ENCODE measurements at regions not wholly inside any gene's neighbourhood (a gene's known extent, or its start where the extent isn't known, plus 50 kb on each side); places are given as distances from the start of the nearest gene placed in this dataset.

DNA sequence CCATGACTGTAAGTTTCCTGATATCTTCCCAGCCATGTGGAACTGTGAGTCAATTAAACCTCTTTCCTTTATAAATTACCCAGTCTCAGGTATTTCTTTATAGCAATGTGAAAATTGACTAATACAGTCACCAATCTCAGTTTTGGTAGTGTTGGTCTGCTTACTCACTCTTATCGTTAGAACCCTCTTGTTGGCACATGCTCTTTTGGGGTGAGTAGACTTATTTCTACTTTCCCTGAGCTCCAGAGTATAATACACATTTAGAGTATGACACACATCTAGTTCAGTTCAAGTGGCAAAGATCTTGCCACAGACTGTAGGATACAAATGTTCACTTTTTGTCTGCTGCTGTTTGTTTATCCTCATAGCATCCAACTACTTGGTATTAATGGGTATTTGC lies 347.5 kb upstream of the CELF4 start:
- Histone ChIP-seq H3K9me3 (ENCODE audit: control insufficient read depth in 2 of 2, insufficient read depth in 1 of 2, low read depth in 1 of 2, low read length in 1 of 2) (no peaks in the 10 kb centered on the region), H3K4me3 (ENCODE audit: low read depth in 1 of 2, low read length in 2 of 2) (no peak overlapping the region), H3K4me1 (ENCODE audit: control insufficient read depth in 2 of 2, insufficient read depth in 2 of 2, low read length in 1 of 2) (no peaks in the 10 kb centered on the region), H3K27ac (ENCODE audit: low read depth in 2 of 2, low read length in 1 of 2) (no peak overlapping the region), H3K27me3 (ENCODE audit: control insufficient read depth in 1 of 2, insufficient read depth in 2 of 2, low read length in 2 of 2) (no peaks in the 10 kb centered on the region), H3K36me3 (ENCODE audit: control insufficient read depth in 2 of 2, insufficient read depth in 2 of 2, low read length in 1 of 2) (no peaks in the 10 kb centered on the region)
- WGBS, 2 donors, result 77 to 78% methylated on average over 1 of the region's 1 CpG

DNA sequence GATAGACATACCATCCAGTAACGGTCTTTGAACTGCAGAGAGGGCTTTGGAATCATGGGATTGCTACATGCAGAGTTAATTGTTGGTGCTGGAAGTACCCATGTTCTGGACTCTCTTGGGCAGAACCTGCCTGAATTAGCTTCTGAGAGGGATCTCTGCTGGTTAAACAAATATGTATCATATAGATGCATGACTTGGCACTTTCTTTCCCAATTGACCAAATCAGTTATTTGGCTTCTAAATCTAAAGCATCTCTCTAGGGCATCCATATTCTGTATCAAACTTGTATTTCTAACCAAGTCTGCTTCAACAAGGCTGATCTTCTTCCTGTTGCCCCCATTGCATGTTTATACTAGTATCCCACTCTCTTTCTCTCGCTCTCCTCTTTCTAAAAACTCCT lies 336.7 kb upstream of the CELF4 start:
- Histone ChIP-seq H3K4me3 (ENCODE audit: low read depth in 1 of 2, low read length in 2 of 2) (no peak overlapping the region), H3K4me1 (ENCODE audit: control insufficient read depth in 2 of 2, insufficient read depth in 2 of 2, low read length in 1 of 2) (no peaks in the 10 kb centered on the region), H3K27ac (ENCODE audit: low read depth in 2 of 2, low read length in 1 of 2) (no peak overlapping the region), H3K36me3 (ENCODE audit: control insufficient read depth in 2 of 2, insufficient read depth in 2 of 2, low read length in 1 of 2) (no peaks in the 10 kb centered on the region), H3K27me3 (ENCODE audit: control insufficient read depth in 1 of 2, insufficient read depth in 2 of 2, low read length in 2 of 2) (no peaks in the 10 kb centered on the region), H3K9me3 (ENCODE audit: control insufficient read depth in 2 of 2, insufficient read depth in 1 of 2, low read depth in 1 of 2, low read length in 1 of 2) (no peaks in the 10 kb centered on the region)
- 76 to 86% methylated on average over 2 of the region's 2 CpGs for WGBS, 2 donors

DNA sequence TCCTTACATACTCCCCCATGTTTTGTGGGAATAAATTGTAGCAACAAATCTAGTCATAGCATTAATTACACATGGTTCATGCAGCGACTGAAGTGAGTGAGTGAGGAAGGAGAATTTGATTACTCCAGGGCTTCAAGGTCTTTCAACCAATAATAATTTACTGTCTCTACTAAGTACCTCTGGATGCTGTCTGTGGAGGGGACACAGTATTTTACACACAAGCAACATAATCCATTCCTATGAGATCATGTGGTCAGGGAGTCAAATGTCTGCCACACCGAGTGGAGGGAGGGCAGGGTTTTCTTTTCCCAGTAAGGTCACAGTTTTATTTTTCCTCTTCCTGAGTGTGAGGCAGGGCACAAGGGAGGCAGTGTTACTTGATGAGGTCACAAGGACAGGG lies 334.7 kb upstream of the CELF4 start:
- Histone ChIP-seq H3K9me3 (ENCODE audit: control insufficient read depth in 2 of 2, insufficient read depth in 1 of 2, low read depth in 1 of 2, low read length in 1 of 2) (no peaks in the 10 kb centered on the region), H3K4me1 (ENCODE audit: control insufficient read depth in 2 of 2, insufficient read depth in 2 of 2, low read length in 1 of 2) (no peaks in the 10 kb centered on the region), H3K4me3 (ENCODE audit: low read depth in 1 of 2, low read length in 2 of 2) (no peak overlapping the region), H3K27me3 (ENCODE audit: control insufficient read depth in 1 of 2, insufficient read depth in 2 of 2, low read length in 2 of 2) (no peaks in the 10 kb centered on the region), H3K27ac (ENCODE audit: low read depth in 2 of 2, low read length in 1 of 2) (no peak overlapping the region), H3K36me3 (ENCODE audit: control insufficient read depth in 2 of 2, insufficient read depth in 2 of 2, low read length in 1 of 2) (no peaks in the 10 kb centered on the region)
- WGBS, 2 donors, result 47 to 63% methylated on average over 2 of the region's 2 CpGs

GRCh38 chr18:37889963-37890362 lies 324.4 kb upstream of the CELF4 start:
- 77% methylated on average over 5 of the region's 5 CpGs for WGBS, 2 donors
- H3K36me3 ChIP-seq (ENCODE audit: control insufficient read depth in 2 of 2, insufficient read depth in 2 of 2, low read length in 1 of 2), result no peaks in the 10 kb centered on the region
- no peaks in the 10 kb centered on the region for H3K27me3 ChIP-seq (ENCODE audit: control insufficient read depth in 1 of 2, insufficient read depth in 2 of 2, low read length in 2 of 2)
- no peaks in the 10 kb centered on the region for H3K4me1 ChIP-seq (ENCODE audit: control insufficient read depth in 2 of 2, insufficient read depth in 2 of 2, low read length in 1 of 2)
- H3K4me3 ChIP-seq (ENCODE audit: low read depth in 1 of 2, low read length in 2 of 2), result no peak overlapping the region
- H3K27ac ChIP-seq (ENCODE audit: low read depth in 2 of 2, low read length in 1 of 2), result no peak overlapping the region
- H3K9me3 ChIP-seq (ENCODE audit: control insufficient read depth in 2 of 2, insufficient read depth in 1 of 2, low read depth in 1 of 2, low read length in 1 of 2), result peaks cover 0 to 2% of the 10 kb centered on the region in 2 donors

DNA sequence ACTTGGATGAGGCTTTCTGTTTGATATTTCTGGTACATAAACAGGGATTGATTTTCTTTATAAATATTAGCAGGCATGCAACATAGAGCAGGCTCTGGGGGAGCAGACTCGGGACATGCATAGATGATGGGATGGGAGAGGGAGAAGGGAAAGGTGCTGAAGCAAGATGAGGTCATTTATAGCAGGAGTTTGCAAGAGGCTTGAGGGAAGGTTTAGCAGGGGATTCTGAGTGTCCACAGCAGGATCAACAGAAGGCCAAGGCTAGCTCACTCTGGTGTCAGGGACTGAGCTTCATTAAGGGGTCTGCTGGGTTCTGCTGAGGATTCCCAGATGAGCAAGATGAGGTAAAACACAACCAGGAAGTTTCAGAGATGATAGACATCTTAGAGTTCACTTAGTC lies 309.1 kb upstream of the CELF4 start:
- 66 to 85% methylated on average over 1 of the region's 1 CpG for WGBS, 2 donors
- Histone ChIP-seq H3K4me3 (ENCODE audit: low read depth in 1 of 2, low read length in 2 of 2) (no peak overlapping the region), H3K4me1 (ENCODE audit: control insufficient read depth in 2 of 2, insufficient read depth in 2 of 2, low read length in 1 of 2) (no peaks in the 10 kb centered on the region), H3K9me3 (ENCODE audit: control insufficient read depth in 2 of 2, insufficient read depth in 1 of 2, low read depth in 1 of 2, low read length in 1 of 2) (no peaks in the 10 kb centered on the region), H3K27me3 (ENCODE audit: control insufficient read depth in 1 of 2, insufficient read depth in 2 of 2, low read length in 2 of 2) (no peaks in the 10 kb centered on the region), H3K27ac (ENCODE audit: low read depth in 2 of 2, low read length in 1 of 2) (no peak overlapping the region), H3K36me3 (ENCODE audit: control insufficient read depth in 2 of 2, insufficient read depth in 2 of 2, low read length in 1 of 2) (no peaks in the 10 kb centered on the region)

DNA sequence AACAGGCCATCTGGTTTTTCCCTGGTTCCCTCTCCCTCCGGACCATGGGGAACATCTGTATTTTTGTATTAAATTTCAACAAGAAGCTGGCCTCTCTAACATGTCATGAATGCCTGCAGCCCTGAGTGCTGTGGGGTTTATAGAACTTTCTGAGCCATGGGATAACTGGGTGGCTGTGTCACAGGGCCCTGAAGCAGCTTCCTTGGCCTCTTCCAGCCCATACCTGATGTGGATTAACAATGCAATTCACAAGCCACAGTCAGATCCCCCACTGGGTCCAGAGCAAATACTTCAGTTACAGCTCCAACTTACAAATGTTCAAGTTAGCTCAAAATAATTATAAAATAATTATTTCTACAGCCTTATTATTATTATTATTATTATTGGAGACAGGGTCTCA lies 307.8 kb upstream of the CELF4 start:
- 85 to 86% methylated on average over 1 of the region's 1 CpG for WGBS, 2 donors
- no peak overlapping the region for H3K4me3 ChIP-seq (ENCODE audit: low read depth in 1 of 2, low read length in 2 of 2)
- no peaks in the 10 kb centered on the region for H3K4me1 ChIP-seq (ENCODE audit: control insufficient read depth in 2 of 2, insufficient read depth in 2 of 2, low read length in 1 of 2)
- no peaks in the 10 kb centered on the region for H3K36me3 ChIP-seq (ENCODE audit: control insufficient read depth in 2 of 2, insufficient read depth in 2 of 2, low read length in 1 of 2)
- H3K9me3 ChIP-seq (ENCODE audit: control insufficient read depth in 2 of 2, insufficient read depth in 1 of 2, low read depth in 1 of 2, low read length in 1 of 2), result no peaks in the 10 kb centered on the region
- no peak overlapping the region for H3K27ac ChIP-seq (ENCODE audit: low read depth in 2 of 2, low read length in 1 of 2)
- no peaks in the 10 kb centered on the region for H3K27me3 ChIP-seq (ENCODE audit: control insufficient read depth in 1 of 2, insufficient read depth in 2 of 2, low read length in 2 of 2)

GRCh38 chr18:37872562-37872961 lies 307.0 kb upstream of the CELF4 start:
- WGBS, 2 donors, result 44 to 49% methylated on average over 2 of the region's 2 CpGs
- Histone ChIP-seq H3K4me3 (ENCODE audit: low read depth in 1 of 2, low read length in 2 of 2) (no peak overlapping the region), H3K4me1 (ENCODE audit: control insufficient read depth in 2 of 2, insufficient read depth in 2 of 2, low read length in 1 of 2) (no peaks in the 10 kb centered on the region), H3K27ac (ENCODE audit: low read depth in 2 of 2, low read length in 1 of 2) (no peak overlapping the region), H3K27me3 (ENCODE audit: control insufficient read depth in 1 of 2, insufficient read depth in 2 of 2, low read length in 2 of 2) (no peaks in the 10 kb centered on the region), H3K9me3 (ENCODE audit: control insufficient read depth in 2 of 2, insufficient read depth in 1 of 2, low read depth in 1 of 2, low read length in 1 of 2) (no peaks in the 10 kb centered on the region), H3K36me3 (ENCODE audit: control insufficient read depth in 2 of 2, insufficient read depth in 2 of 2, low read length in 1 of 2) (no peaks in the 10 kb centered on the region)

DNA sequence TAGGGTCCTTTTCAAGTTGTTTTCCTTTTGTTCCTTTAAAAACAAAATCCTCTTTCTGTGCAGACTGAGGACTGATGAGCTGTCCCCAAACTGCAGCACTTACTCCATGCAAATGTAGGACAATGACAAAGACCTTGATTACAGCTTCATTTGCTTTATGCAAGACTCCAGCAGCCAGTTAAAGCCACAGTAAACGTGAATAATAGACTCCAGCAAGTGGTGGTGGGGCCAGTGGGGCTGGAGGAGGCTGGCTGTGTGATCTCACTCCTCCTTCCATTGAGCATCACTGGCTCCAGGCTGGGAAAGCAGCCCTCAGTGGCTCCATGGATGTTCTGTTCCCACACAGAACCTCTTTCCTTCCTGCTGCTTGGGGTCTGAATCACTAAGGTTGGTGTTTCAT lies 306.0 kb upstream of the CELF4 start:
- WGBS, 2 donors, result 36 to 43% methylated on average over 1 of the region's 1 CpG
- Histone ChIP-seq H3K9me3 (ENCODE audit: control insufficient read depth in 2 of 2, insufficient read depth in 1 of 2, low read depth in 1 of 2, low read length in 1 of 2) (no peaks in the 10 kb centered on the region), H3K36me3 (ENCODE audit: control insufficient read depth in 2 of 2, insufficient read depth in 2 of 2, low read length in 1 of 2) (no peaks in the 10 kb centered on the region), H3K27me3 (ENCODE audit: control insufficient read depth in 1 of 2, insufficient read depth in 2 of 2, low read length in 2 of 2) (no peaks in the 10 kb centered on the region), H3K4me1 (ENCODE audit: control insufficient read depth in 2 of 2, insufficient read depth in 2 of 2, low read length in 1 of 2) (no peaks in the 10 kb centered on the region), H3K4me3 (ENCODE audit: low read depth in 1 of 2, low read length in 2 of 2) (no peak overlapping the region), H3K27ac (ENCODE audit: low read depth in 2 of 2, low read length in 1 of 2) (no peak overlapping the region)

- 60 to 78% methylated on average over 2 of the region's 2 CpGs for WGBS, 2 donors
- H3K27me3 ChIP-seq (ENCODE audit: control insufficient read depth in 1 of 2, insufficient read depth in 2 of 2, low read length in 2 of 2), result no peaks in the 10 kb centered on the region
- H3K27ac ChIP-seq (ENCODE audit: low read depth in 2 of 2, low read length in 1 of 2), result no peak overlapping the region
- H3K36me3 ChIP-seq (ENCODE audit: control insufficient read depth in 2 of 2, insufficient read depth in 2 of 2, low read length in 1 of 2), result no peaks in the 10 kb centered on the region
- H3K4me3 ChIP-seq (ENCODE audit: low read depth in 1 of 2, low read length in 2 of 2), result no peak overlapping the region
- no peaks in the 10 kb centered on the region for H3K4me1 ChIP-seq (ENCODE audit: control insufficient read depth in 2 of 2, insufficient read depth in 2 of 2, low read length in 1 of 2)
- no peaks in the 10 kb centered on the region for H3K9me3 ChIP-seq (ENCODE audit: control insufficient read depth in 2 of 2, insufficient read depth in 1 of 2, low read depth in 1 of 2, low read length in 1 of 2)
These were observed 303.5 kb upstream of the CELF4 start for GRCh38 chr18:37869051-37869450.

DNA sequence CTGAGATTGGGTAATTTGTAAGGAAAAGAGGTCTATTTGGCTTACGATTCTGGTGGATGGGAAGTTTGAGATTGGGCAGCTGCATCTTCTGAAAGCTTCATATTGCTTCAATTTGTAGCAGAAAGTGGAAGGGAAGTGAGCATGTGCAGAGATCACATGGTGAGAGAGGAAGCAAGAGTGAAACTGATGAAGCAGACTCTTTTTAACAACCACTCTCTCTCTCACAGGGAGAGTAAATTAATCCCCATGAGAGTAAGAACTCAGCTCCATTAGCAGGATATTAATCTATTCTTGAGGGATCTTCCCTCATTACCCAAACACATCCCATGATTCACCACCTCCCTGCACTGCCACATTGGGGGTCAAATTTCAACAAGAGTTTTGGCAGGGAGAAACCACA lies 298.5 kb upstream of the CELF4 start:
- Histone ChIP-seq H3K27me3 (ENCODE audit: control insufficient read depth in 1 of 2, insufficient read depth in 2 of 2, low read length in 2 of 2) (no peaks in the 10 kb centered on the region), H3K4me1 (ENCODE audit: control insufficient read depth in 2 of 2, insufficient read depth in 2 of 2, low read length in 1 of 2) (no peaks in the 10 kb centered on the region), H3K9me3 (ENCODE audit: control insufficient read depth in 2 of 2, insufficient read depth in 1 of 2, low read depth in 1 of 2, low read length in 1 of 2) (no peaks in the 10 kb centered on the region), H3K36me3 (ENCODE audit: control insufficient read depth in 2 of 2, insufficient read depth in 2 of 2, low read length in 1 of 2) (no peaks in the 10 kb centered on the region), H3K4me3 (ENCODE audit: low read depth in 1 of 2, low read length in 2 of 2) (no peak overlapping the region), H3K27ac (ENCODE audit: low read depth in 2 of 2, low read length in 1 of 2) (no peak overlapping the region)
- WGBS, 2 donors, result 84 to 89% methylated on average over 1 of the region's 1 CpG

All from esophagus (tissue), 2 donors.